HG03196 (cell line): ENCODE measurements at regions not wholly inside any gene's neighbourhood (a gene's known extent, or its start where the extent isn't known, plus 50 kb on each side); places are given as distances from the start of the nearest gene placed in this dataset.
"Not testable (repeated sequence)": the region's sequence is repeated elsewhere in the genome, so short reads cannot be mapped to it uniquely, and the experiment has no call there.

Experiments
- ATAC-seq: cut with Tn5 transposase; IDR thresholded peaks from one replicate; pipeline ENCODE4 v1.9.1; 2021; ENCODE audit not compliant: unreplicated experiment

DNA sequence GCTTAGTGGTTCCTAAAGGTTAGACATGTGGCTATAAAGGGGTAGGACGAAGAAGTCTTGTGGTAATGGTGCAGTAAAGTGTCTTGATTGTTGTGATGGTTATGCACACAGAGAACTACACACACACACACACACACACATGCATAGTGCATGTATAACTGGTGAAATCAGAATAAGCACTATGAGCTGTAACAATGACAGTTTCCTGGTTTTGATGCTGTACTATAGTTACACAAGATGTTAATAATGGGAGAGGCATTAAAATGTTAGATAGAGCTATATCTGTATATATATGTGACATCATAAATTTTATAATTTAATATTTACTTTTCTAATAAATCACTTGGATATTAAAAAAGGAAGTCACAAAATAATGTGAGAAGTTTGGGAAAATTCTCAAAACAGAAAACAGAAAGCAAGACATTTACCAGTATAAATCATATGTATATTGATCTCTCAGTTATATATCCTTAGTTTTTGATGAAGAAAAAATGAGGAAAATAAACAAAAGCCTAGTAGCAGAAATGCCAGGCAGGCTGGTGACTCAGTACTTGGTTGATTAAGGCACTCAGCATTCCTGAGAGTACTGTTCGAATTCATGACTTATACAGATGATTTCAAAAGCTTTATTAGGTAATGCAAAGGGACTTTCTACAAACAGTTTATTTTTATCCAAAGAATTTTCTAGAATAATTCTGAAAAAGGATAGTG, 350.5 kb upstream of the DAB2 start:
- no peak for ATAC-seq

DNA sequence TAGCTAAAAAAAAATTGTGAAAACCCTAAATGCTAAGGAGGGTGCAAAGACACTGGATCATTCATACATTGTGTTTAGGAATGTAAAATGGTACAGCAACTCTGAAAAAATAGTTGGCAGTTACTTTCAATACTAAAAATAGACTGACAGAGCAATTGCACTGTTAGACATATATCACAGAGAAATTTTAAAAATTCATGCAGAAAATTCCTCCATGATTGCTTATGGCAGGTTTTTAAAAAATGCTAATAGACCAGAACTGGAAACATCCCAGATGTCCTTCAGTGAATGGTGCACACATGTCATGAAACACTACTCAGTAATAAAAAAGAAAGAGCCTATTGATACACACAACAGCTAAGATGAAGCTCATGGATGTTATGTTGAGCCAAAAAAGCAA, 349.8 kb upstream of the DAB2 start:
- ATAC-seq, result no peak

DNA sequence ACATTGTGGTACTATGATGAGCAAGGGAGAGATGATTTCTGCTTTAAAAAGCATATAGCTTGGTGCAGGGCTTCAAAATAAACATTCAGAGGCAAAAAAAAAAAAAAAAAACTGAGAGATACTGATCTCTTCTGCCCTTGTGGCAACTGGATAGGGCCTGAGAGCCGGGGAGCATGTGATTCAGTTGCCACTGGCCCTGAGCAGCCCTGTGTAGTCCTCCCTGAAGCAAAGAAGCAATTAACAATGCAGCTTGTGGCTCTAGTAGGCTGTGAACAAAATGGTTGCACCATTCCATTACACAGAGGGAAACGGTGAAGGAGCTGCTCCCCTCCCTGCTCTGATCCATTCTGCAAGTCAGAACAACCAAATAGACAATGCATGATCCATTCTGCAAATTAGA, 347.5 kb upstream of the DAB2 start:
- ATAC-seq, result no peak

DNA sequence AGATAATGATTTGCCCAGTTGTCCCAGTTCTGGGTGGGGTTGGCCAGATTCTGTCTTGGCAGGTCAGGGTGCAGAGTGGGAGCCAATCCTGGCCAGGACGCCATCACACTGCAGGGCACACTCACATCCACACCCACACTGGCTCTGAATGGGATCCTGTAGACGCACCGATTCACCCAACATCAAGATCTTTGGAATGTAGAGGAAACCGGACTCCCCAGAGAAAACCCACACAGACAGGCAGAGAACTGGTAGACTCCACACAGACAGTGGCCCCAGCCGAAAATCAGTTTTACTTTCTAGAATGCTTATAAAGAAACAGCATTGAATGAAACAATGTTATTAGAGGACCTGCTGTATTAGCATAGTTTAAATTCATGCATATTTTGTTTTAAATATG, 343.1 kb upstream of the DAB2 start:
- no peak for ATAC-seq

DNA sequence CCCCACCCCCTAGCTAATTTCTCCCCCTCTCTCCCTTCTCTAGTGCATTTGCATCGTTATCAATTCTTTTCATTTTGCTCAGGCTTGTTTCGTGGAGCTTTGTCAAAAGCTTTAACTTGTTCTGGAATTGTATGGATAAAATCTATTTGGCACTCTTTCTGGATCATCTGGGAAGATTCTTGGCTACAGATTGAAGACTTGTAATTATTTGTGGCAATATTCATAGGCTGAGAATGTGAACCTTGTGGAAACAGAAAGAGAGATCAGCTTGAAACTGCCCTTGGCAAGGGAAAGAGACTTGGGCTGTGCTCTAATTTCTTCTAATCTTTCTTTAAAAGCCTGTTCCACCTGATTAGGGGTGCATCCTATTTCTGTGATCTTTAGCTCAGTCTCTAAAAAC, 340.6 kb upstream of the DAB2 start:
- no peak for ATAC-seq

DNA sequence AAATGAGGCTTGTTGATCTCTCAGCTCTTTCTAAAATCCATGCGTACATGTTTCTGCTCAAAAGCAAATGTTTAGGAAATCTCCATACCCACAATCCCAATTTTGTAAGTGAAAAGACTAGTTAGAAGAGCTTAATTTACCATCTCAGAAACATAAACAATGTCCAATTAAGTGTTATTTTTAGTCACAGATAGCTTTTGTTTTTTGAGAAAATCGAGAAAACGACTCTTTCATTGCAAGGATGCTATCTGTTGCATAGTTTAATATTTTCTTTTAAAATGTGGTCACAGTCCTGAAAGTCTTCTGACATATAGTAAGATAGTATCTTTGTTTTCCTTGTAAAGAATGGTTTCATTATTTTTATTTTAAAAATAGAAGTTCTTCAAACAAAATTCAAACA, 338.0 kb upstream of the DAB2 start:
- ATAC-seq, result no peak

DNA sequence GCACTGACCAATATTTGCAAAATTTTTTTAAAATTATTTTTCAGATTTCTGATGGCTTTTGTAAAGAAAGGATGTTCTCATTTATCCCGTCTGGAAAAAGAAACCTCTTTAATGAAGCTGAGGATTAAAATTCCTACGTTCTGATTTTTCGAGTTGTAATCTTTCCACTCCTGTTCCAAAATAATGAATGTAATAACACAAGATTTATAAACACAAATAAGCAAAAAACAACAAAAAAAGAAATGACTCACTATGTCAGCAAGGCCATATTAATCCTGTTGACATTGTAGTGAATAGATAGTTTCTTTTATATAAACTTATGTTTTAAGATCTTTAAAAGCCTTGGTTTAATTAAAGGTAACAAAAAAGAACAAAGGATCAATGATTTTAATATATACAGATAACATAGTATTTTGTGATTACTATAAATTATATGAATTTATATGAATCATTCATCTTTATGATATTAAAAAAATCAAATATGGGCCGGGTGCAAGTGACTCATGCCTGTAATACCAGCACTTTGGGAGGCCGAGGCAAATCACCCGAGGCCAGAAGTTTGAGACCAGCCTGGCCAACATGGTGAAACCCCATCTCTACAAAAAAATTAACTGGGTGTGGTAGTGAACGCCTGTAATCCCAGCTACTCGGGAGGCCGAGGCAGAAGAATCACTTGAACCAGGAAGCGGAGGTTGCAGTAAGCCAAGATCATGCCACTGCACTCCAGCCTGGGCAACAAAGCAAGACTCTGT, 336.6 kb upstream of the DAB2 start:
- no peak for ATAC-seq

DNA sequence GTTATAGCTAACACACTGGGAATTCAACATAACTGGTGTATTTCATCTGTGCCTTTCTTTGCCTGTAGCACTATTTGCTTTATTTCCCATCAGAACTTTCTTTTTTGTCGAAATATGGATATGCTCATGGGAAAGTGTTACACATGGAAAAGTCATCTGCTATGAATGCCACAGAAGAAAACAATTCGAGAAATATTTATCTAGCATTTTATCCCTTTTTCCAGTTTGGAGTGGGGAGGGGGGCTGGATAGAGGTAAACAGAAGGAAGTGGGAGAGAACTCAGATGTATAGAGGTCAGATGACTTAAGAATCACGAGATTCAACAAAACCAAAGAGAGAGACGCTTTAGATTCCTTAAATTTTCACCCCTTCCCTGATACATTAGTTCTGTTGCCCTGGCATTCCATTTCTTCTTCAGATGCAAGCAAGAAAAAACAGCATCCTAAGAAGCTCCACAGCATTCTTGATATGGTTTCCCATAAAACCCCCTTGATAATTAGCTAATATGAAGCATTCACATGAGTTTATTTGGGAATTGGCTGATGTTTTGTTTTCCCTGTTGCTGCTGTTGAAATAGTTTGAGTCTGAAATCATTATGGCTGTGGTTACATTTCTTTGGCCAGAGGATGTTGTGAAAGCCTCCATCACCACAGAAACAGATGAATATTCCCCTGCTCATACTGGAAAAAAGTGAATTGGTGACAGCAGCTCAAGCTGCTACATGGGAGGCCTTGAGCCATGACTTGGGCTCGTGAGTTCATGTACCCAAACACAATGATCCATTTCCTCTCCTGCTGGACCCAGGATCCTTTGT, 335.8 kb upstream of the DAB2 start:
- no peak for ATAC-seq

DNA sequence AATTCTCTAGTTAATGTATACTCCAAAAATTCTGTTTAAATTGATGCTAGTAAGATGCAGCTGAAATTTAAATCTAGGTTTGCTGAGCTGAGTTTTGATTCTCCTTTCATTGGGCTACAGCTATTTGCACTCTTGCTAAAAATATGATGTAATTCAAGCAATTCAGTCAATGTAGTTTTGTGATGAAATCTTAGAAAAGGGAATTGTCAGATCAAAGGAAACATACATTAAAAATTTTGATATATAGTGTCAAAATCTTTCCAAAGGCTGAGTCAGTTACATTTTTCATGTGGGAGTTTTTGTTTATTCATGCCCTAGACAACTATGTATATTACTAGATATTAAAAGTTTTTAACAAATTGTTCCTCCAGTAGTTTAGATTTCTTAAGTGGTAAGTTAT, 334.9 kb upstream of the DAB2 start:
- ATAC-seq, result no peak

DNA sequence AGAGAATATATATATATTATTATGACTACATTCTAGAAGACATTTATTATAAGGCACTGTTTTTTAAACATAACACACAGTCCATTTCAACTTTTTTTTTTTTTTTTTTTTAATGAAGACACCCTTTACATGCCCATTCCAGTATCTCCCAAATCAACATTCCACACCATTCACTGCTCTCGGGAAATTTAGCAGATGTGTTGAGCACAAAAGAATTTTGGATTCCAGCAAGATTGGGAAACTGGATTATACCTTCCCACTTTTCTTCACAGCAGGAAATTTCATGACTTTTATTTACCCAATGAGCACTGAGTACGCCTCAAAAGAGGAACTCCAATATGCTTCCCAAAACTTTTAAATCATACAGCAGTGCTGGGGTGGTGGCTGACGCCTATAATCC, 333.6 kb upstream of the DAB2 start:
- ATAC-seq, result no peak

DNA sequence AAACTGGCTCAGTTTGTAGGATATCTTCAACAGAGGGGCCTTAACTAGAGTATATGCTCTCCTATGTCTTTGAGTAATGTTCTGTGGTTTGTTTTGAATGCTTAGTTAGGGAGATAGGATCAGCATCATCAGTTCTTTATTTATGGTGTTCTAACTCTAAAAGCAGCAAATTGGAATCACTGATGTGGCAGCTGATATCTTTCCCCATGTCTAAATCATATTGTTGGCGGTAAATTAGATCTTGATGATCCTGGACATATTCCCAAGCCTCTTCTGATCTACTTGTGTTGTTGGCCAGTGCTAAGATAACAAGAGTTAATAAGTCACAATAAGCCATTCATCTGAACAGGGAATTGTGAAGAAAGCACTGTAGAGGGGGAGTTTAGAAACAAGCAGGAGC, 332.4 kb upstream of the DAB2 start:
- ATAC-seq, result no peak

DNA sequence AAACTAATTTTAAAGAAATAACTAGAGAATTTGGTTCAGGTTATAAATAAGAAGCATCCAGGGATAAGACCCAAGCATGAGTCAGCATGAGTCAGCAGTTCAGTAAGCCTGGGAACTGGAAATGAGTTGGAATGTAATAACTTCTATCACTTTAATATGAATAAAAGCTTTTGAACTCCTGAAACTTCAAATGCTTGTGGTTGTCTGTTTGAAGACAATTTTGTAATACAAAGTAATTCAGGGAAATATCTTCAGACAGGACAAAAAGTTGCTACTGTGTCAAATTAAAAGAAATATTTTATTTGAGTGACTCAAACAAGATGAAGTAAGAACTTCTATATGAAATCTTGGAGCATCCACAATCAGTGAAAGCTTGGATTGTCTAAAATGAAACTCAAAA, 331.2 kb upstream of the DAB2 start:
- ATAC-seq, result no peak

DNA sequence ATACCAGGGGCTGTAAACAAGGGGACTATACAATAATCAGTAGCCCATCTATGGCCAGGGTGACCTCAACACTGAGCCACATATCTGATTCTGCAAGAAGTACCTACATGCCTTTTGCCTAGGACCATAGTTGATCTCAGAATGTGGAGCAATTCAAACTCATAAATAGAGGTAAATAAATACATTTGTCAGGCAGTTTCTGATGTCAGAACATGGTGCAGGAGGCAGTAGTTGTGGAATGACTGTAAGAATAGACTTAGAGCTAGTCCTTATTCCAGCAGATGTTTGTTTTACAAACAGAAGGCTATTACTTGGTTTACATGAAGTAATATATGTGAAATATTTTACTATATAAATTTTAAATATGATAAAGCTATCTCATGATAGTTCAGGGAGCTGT, 330.7 kb upstream of the DAB2 start:
- no peak for ATAC-seq

DNA sequence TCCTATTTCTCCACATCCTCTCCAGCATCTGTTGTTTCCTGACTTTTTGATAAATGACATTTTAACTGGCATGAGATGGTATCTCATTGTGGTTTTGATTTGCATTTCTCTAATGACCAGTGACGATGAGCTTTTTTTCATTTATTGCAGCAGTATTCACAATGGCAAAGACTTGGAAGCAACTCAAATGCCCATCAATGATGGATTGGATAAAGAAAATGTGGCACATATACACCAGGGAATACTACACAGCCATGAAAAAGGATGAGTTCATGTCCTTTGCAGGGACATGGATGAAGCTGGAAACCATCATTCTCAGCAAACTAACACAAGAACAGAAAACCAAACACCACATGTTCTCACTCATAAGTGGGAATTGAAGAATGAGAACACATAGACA, 329.0 kb upstream of the DAB2 start:
- ATAC-seq, result not testable (repeated sequence)

DNA sequence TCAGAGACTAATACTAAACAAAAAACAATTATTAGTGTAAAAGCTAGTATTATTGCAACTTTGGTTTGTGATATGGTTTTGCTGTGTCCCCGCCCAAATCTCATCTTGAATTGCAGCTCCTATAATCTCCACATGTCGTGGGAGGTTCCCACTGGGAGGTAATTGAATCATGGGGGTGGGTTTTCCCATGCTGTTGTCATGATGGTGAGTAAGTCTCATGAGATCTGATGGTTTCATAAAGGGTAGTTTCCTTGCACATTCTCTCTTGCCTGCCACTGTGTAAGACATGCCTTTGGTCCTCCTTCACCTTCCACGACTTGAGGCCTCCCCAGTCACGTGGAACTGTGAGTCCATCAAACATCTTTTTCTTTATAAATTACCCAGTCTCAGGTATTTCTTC, 325.9 kb upstream of the DAB2 start:
- no peak for ATAC-seq

DNA sequence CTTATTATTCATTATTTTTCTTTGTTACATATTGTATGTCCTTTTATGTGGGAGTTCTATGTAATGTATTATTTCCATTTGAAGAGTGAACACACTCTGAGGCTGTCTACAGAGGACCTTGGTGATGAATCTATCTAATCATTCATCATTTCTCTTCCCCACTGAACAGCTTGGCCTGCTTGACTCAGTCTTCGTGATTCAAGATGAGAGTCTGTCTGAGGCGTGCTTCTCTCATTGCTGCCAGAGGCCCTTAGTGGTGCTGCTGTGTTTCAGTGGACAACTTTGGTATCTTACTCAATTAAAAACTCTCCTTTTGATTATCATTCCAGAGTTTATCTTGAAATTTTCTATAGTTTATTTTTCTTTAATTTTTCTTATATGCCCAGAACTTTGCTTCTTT, 318.1 kb upstream of the DAB2 start:
- no peak for ATAC-seq

DNA sequence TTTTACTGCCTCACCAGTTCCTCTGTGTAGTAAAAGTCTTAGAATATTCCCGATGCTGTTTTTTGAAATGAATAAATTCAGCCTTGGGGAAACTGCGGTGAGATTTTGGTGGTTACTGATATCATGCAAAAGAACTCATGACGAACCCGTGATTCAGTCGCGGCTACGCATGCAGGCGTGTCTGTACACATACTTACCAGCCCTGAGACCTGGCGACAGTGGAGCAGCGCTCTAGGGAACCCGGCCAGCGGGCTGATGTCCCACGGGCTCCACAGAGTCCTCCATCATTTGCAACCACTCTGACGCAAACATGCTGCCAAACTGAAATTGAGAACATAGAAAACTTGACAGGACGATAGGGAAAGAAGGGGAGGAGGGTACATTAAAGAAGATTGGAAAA, 315.6 kb upstream of the DAB2 start:
- no peak for ATAC-seq

DNA sequence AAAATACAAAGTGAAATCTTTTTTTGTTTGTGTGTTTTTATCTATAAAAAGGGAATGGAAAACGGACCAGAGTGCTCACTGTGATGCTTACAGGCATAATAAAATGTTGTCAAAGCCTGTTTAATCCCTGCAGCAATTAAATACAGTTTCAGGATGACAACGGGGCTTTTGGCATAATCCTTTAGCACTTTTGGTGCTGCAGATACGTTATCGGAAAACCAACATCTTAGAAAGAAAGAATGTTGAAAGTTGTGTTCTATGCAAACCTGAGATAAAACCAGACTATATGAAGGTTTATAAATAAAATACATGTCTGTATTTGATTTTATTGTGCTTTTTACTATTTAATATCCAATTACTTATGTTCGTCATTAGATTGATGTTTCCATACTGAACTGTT, 307.4 kb upstream of the DAB2 start:
- no peak for ATAC-seq

DNA sequence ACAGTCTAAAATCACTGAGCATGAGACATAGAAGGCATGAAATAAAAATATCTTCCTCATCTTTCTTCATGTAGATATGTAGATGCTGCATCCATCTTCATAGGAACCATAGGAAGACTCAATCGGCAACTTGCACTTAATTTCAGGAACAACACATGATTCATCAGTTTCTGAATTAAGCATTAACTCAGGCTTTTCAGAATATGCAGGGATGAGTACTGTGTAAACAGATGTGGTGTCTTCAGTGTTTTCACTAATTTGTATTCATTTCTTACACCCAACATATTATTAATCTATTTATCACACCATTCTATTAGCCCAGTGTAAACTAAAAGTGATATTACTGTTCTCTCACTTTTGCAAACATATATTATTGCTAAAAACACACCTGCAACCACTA, 305.9 kb upstream of the DAB2 start:
- ATAC-seq, result no peak

DNA sequence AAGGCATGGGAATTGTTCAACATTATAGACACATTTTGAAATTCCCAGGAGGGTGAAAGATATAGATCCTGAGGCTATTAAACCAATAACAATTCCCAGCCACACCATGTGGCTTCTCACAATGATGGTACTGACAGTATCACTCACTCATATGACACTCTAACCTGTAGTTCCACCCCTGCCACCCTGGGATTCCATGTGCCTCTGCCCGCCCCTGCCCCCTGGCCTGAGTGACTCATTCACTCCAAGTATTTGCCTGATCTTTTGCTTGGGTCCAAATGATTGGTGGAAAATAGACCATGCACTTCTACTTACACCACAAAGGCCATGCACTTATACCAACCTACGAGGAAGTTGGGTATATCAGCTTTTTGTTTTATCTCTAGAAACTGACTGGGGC, 305.2 kb upstream of the DAB2 start:
- ATAC-seq, result no peak

DNA sequence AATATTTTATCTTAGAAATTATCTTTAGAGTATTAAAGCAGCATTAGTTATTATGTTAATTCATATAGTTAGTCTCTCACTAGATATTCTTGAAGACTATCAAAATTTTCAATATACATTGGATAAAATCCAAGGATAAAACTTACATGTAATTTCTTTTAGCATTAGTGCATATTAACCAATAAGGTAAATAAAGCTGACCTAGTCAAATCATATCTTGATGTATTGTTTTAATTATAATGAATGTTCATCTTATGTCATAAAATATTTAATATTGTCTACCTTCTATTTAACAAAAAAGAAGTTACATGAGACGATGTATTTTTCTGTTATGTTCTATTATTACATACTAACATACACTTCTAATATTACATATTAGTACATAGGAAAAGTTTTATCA, 301.7 kb upstream of the DAB2 start:
- no peak for ATAC-seq

DNA sequence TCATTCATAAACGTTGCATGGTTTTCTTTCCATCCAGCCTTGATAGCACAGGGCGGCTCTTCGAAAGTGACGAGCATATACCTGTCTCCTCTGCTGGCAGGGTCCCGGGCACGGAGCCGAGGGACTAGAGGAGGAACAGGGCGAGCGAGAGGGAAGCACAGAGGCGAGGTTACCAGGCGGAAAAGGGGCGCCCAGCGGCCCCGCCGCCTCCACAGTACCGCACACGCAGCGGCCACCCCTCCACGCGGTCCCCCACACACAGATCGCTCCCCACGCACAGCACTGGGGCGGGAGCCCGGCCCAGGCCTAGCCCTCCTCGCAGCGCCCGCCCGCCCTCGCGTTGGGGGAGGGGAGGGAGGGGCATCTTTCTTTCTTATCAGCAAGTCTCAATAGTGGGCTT, 296.6 kb upstream of the DAB2 start:
- no peak for ATAC-seq
